CD4-positive, alpha-beta memory T cell (primary cell): ENCODE measurements at regions not wholly inside any gene's neighbourhood (a gene's known extent, or its start where the extent isn't known, plus 50 kb on each side); places are given as distances from the start of the nearest gene placed in this dataset.

Source experiments
- CTCF ChIA-PET: fragments of 350-600 bp; sonication (Branson Sonifier 250); formaldehyde crosslinking; loops from one replicate; lab custom pipeline; 2021; ENCODE audit warnings: inconsistent platforms; ENCODE audit not compliant: partially characterized antibody; lab: Charles Lee
- POLR2A ChIA-PET: fragments of 350-600 bp; sonication (Branson Sonifier 250); formaldehyde crosslinking; loops from one replicate; lab custom pipeline; 2021; ENCODE audit not compliant: partially characterized antibody; lab: Charles Lee
- DNase-seq, 5 donors: peaks; one replicate each; pipeline versions ENCODE4 v3.0.0 to v3.0.0-alpha.2; 2020 to 2022; ENCODE audit warnings: mixed read lengths in 1 of 5
- H3K27ac ChIP-seq: one replicate; pipeline ENCODE4 v1.7.0; 2013; ENCODE audit warnings: low read depth, low read length
- H3K27me3 ChIP-seq: 2 replicates; pipeline ENCODE4 v1.7.0; 2013; ENCODE audit warnings: mild to moderate bottlenecking, low read length, moderate library complexity; ENCODE audit not compliant: insufficient read depth
- H3K36me3 ChIP-seq: 2 replicates; pipeline ENCODE4 v1.7.0; 2013; ENCODE audit warnings: mild to moderate bottlenecking, low read length, moderate library complexity; ENCODE audit not compliant: insufficient read depth
- H3K4me1 ChIP-seq: 2 replicates; pipeline ENCODE4 v1.7.0; 2013; ENCODE audit warnings: mild to moderate bottlenecking, low read length, moderate library complexity; ENCODE audit not compliant: insufficient read depth
- H3K4me3 ChIP-seq, 2 donors: one replicate each; pipeline ENCODE4 v1.7.0; 2013; ENCODE audit warnings: low read length in 2 of 2, mild to moderate bottlenecking in 1 of 2
- H3K9me3 ChIP-seq, 2 donors: one replicate each; pipeline ENCODE4 v1.7.0; 2013; ENCODE audit warnings: low read length in 2 of 2, control low read depth in 1 of 2; ENCODE audit not compliant: control insufficient read depth in 1 of 2
- H3K27ac Mint-ChIP-seq, 7 donors: one replicate each; pipeline ENCODE4 v1.8.0; 2020 to 2021; ENCODE audit warnings: mixed read lengths in 7 of 7, mild to moderate bottlenecking in 6 of 7, inconsistent platforms in 3 of 7, moderate library complexity in 3 of 7
- H3K27me3 Mint-ChIP-seq, 2 donors: one replicate each; pipeline ENCODE4 v1.8.0; 2020 to 2021; ENCODE audit warnings: mixed read lengths in 2 of 2
- H3K36me3 Mint-ChIP-seq, 2 donors: one replicate each; pipeline ENCODE4 v1.8.0; 2020 to 2021; ENCODE audit warnings: mixed read lengths in 2 of 2, inconsistent platforms in 1 of 2, mild to moderate bottlenecking in 1 of 2
- H3K4me1 Mint-ChIP-seq, 4 donors: one replicate each; pipeline ENCODE4 v1.8.0; 2020 to 2021; ENCODE audit warnings: mixed read lengths in 4 of 4, mild to moderate bottlenecking in 1 of 4
- H3K4me3 Mint-ChIP-seq, 8 donors: one replicate each; pipeline ENCODE4 v1.8.0; 2020 to 2021; ENCODE audit warnings: mixed read lengths in 8 of 8, mild to moderate bottlenecking in 7 of 8, moderate library complexity in 6 of 8, inconsistent platforms in 3 of 8
- H3K9me3 Mint-ChIP-seq, 8 donors: one replicate each; pipeline ENCODE4 v1.8.0; 2020 to 2021; ENCODE audit warnings: mixed read lengths in 8 of 8, mild to moderate bottlenecking in 5 of 8, inconsistent platforms in 3 of 8, moderate library complexity in 1 of 8
- intact Hi-C: fragments of 100-400 bp; cut with micrococcal nuclease; formaldehyde crosslinking; loops from one replicate; pipeline ENCODE4 v1.15.1; 2023

DNA sequence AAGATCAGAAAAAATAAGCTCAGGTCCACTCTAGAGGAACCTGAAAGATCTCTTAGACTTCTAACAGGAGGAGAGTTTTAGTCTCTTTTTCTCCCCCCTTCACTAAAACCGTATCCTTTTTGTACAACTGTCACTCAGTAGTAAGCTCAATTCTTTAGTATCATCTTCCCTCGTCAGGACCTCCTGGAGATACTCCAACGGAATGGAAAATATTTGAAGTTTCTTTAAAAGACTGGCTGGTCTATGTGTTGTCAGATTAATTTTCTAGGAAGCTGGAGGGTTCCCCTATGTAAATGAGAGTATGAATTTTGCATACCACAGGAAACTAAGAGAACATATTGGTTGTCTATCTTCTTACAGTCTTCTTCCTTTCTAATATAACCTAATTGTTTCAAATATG is 747.7 kb upstream of the CBLB start:
- CTCF ChIA-PET = no interaction called here
- no peak for DNase-seq
- peaks cover 2 to 16% (median 9%) of the 10 kb centered on the region in 8 donors for H3K9me3 Mint-ChIP-seq
- H3K4me3 Mint-ChIP-seq = no peak overlapping the region
- H3K27ac Mint-ChIP-seq = no peak overlapping the region
- no peaks in the 10 kb centered on the region for H3K27me3 Mint-ChIP-seq
- H3K36me3 Mint-ChIP-seq = peaks cover 0 to 4% of the 10 kb centered on the region in 2 donors
- Histone ChIP-seq H3K27me3 (no peaks in the 10 kb centered on the region), H3K4me1 (no peaks in the 10 kb centered on the region), H3K4me3 (no peak overlapping the region), H3K9me3 (no peaks in the 10 kb centered on the region), H3K27ac (no peak overlapping the region), H3K36me3 (no peaks in the 10 kb centered on the region)
- H3K4me1 Mint-ChIP-seq = no peaks in the 10 kb centered on the region
- POLR2A ChIA-PET = no interaction called here
- intact Hi-C loops = no loop called here

DNA sequence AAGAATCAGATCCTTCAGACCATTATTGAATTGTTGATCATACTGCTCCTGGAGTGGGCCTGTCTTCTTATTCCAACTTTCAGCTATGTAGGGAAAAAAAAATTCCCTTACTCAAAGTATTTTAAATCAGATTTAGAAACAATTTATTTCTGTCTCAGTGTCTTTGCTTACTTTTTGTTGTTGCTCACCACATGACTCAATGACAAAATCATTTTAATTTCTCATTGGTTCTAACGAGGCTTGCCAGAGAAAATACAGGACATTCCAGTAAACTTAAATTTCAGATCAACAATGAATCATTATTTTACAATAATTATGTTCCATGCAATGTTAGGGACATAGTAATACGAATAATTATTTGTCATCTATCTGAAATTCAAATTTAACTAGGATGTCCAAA is 748.5 kb upstream of the CBLB start:
- H3K4me1 Mint-ChIP-seq = no peaks in the 10 kb centered on the region
- H3K9me3 ChIP-seq = no peaks in the 10 kb centered on the region

DNA sequence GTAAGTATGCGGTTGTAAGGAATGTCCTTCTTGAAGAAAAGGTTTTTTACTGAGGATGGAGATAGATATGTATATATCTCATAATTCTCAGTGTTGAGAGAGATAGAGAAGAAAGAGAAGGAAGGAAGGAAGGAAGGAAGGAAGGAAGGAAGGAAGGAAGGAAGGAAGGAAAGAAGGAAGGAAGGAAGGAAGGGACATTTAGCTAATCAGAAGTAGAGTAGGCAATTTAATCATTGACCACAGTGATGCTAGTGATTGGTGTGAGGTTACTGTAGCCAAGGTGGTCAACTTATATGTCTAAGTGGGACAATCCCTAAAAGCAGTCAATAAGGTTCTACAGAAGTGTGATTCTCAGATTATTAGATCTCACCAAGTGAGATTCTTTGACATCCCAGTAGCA is 751.8 kb upstream of the CBLB start:
- peaks cover 3 to 21% (median 11%) of the 10 kb centered on the region in 8 donors for H3K9me3 Mint-ChIP-seq
- DNase-seq = no peak
- no peak overlapping the region for H3K27ac Mint-ChIP-seq
- intact Hi-C loops = no loop called here
- H3K9me3 ChIP-seq = no peaks in the 10 kb centered on the region
- no peaks in the 10 kb centered on the region for H3K4me1 Mint-ChIP-seq
- no peaks in the 10 kb centered on the region for H3K36me3 ChIP-seq
- no peaks in the 10 kb centered on the region for H3K27me3 Mint-ChIP-seq
- no peak overlapping the region for H3K27ac ChIP-seq
- H3K4me3 ChIP-seq = no peak overlapping the region
- H3K27me3 ChIP-seq = no peaks in the 10 kb centered on the region
- peaks cover 2 to 4% of the 10 kb centered on the region in 2 donors for H3K36me3 Mint-ChIP-seq
- H3K4me3 Mint-ChIP-seq = no peak overlapping the region
- H3K4me1 ChIP-seq = no peaks in the 10 kb centered on the region
- POLR2A ChIA-PET = no interaction called here
- CTCF ChIA-PET = no interaction called here

More for the DNA sequence above, 748.5 kb upstream of the CBLB start:
- no peak overlapping the region for H3K4me3 ChIP-seq
- intact Hi-C loops = no loop called here
- H3K27ac ChIP-seq = no peak overlapping the region
- Mint-ChIP-seq H3K9me3 (peaks cover 2 to 19% (median 11%) of the 10 kb centered on the region in 8 donors), H3K4me3 (no peak overlapping the region), H3K27ac (no peak overlapping the region), H3K36me3 (peaks cover 0 to 4% of the 10 kb centered on the region in 2 donors), H3K27me3 (no peaks in the 10 kb centered on the region)
- no peak for DNase-seq
- no peaks in the 10 kb centered on the region for H3K4me1 ChIP-seq
- H3K27me3 ChIP-seq = no peaks in the 10 kb centered on the region
- H3K36me3 ChIP-seq = no peaks in the 10 kb centered on the region
- ChIA-PET POLR2A (no interaction called here), CTCF (interaction anchor here (2.3 kb wide), 1 partner anchor 8 kb away, joined by 11 read pairs; no protein-coding TSS in a partner anchor)

DNA sequence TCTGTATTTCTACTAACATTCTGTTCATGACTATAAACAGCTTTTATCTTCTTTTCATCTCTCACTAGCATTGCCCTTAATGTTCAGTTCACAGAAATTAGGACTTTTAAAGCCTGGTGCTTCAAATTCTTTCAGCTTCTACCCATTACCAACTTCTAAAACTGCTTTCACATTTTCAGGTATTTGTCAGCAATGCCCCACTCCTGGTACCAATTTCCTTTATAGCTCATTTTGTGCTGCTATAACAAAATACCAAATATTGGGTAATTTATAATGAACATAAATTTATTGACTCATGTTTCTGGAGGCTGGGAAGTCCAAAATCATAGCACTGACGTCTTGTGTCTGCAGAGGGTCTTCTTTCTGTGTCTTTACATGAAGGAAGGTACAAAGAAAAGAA is 753.1 kb upstream of the CCDC54 start:
- Mint-ChIP-seq H3K36me3 (peaks cover 2 to 4% of the 10 kb centered on the region in 2 donors), H3K4me3 (no peak overlapping the region), H3K27ac (no peak overlapping the region), H3K4me1 (no peaks in the 10 kb centered on the region), H3K27me3 (peaks cover 0 to 1% of the 10 kb centered on the region in 2 donors), H3K9me3 (peaks cover 3 to 21% (median 11%) of the 10 kb centered on the region in 8 donors)
- intact Hi-C loops = no loop called here
- no peak overlapping the region for H3K27ac ChIP-seq
- no peaks in the 10 kb centered on the region for H3K9me3 ChIP-seq
- H3K4me1 ChIP-seq = no peaks in the 10 kb centered on the region
- ChIA-PET CTCF (interaction anchor here (0.8 kb wide), 1 partner anchor 14 kb away, joined by 3 read pairs; no protein-coding TSS in a partner anchor), POLR2A (no interaction called here)
- H3K36me3 ChIP-seq = no peaks in the 10 kb centered on the region
- no peaks in the 10 kb centered on the region for H3K27me3 ChIP-seq
- H3K4me3 ChIP-seq = no peak overlapping the region
- DNase-seq = no peak

DNA sequence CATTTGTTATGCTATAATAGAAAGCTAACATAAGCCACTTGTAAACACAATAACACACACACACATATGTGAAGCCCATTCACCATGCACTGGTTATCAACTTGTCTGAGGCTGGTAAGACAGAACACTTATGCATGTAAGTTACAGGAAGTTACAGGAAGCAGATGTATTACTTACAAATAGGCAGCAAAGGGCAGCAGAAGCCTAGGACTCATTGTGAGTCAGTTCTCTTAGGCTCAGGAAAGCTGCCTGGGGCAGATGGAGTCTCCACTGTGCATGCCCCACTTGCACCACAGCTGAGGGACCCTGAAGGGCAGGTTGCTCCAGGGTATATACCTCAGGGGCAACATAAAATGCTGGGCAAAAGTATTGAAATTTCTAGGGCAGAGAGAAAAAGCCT is 748.8 kb upstream of the CCDC54 start:
- no peaks in the 10 kb centered on the region for H3K4me1 Mint-ChIP-seq
- peaks cover 2 to 17% (median 10%) of the 10 kb centered on the region in 8 donors for H3K9me3 Mint-ChIP-seq
- DNase-seq = no peak
- H3K4me3 Mint-ChIP-seq = no peak overlapping the region
- H3K27me3 ChIP-seq = no peaks in the 10 kb centered on the region
- no peak overlapping the region for H3K4me3 ChIP-seq
- no peaks in the 10 kb centered on the region for H3K36me3 ChIP-seq
- no peaks in the 10 kb centered on the region for H3K4me1 ChIP-seq
- intact Hi-C loops = no loop called here
- ChIA-PET CTCF (no interaction called here), POLR2A (no interaction called here)
- peaks cover 2 to 4% of the 10 kb centered on the region in 2 donors for H3K36me3 Mint-ChIP-seq
- H3K27ac Mint-ChIP-seq = no peak overlapping the region
- H3K27me3 Mint-ChIP-seq = peaks cover 0 to 7% of the 10 kb centered on the region in 2 donors
- no peak overlapping the region for H3K27ac ChIP-seq
- H3K9me3 ChIP-seq = no peaks in the 10 kb centered on the region

DNA sequence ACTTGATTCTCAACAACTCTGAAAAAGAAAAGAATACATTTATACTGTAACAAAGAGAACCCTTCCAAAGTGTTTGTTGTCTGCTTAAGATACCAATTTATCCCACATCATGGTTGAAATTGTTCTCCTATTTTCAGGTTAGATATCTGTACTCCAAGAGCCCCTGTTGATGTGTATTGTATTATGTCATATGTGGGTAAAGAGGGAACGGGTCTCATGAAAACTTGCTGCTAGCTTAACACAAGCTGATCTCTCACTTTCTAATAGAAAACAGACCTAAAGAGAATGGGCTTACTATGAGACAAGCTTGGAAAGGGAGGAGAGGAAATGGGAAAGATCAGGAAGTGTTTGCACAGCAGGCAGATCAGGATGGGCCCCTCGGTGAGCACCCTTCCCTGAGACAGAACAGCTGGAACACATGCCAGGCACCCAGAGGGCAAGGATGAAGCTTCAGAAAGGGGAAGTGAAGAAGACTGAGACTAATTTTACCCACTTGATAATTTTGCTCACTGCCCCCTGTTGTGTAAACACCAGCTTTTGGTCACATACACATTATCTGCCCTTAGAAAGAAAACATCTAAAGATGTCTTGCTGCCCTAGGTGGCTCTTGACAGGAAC is 747.9 kb upstream of the CCDC54 start:
- Histone ChIP-seq H3K4me1 (no peaks in the 10 kb centered on the region), H3K27ac (no peak overlapping the region), H3K27me3 (no peaks in the 10 kb centered on the region), H3K4me3 (no peak overlapping the region), H3K36me3 (no peaks in the 10 kb centered on the region), H3K9me3 (no peaks in the 10 kb centered on the region)
- no peak for DNase-seq
- Mint-ChIP-seq H3K9me3 (peaks cover 2 to 8% (median 3%) of the 10 kb centered on the region in 8 donors), H3K4me3 (no peak overlapping the region), H3K27me3 (peaks cover 0 to 7% of the 10 kb centered on the region in 2 donors), H3K27ac (no peak overlapping the region), H3K4me1 (no peaks in the 10 kb centered on the region), H3K36me3 (no peaks in the 10 kb centered on the region)
- CTCF ChIA-PET = interaction anchor here (1.1 kb wide), 1 partner anchor 20 kb away, joined by 3 read pairs; no protein-coding TSS in a partner anchor
- POLR2A ChIA-PET = no interaction called here
- intact Hi-C loops = no loop called here

DNA sequence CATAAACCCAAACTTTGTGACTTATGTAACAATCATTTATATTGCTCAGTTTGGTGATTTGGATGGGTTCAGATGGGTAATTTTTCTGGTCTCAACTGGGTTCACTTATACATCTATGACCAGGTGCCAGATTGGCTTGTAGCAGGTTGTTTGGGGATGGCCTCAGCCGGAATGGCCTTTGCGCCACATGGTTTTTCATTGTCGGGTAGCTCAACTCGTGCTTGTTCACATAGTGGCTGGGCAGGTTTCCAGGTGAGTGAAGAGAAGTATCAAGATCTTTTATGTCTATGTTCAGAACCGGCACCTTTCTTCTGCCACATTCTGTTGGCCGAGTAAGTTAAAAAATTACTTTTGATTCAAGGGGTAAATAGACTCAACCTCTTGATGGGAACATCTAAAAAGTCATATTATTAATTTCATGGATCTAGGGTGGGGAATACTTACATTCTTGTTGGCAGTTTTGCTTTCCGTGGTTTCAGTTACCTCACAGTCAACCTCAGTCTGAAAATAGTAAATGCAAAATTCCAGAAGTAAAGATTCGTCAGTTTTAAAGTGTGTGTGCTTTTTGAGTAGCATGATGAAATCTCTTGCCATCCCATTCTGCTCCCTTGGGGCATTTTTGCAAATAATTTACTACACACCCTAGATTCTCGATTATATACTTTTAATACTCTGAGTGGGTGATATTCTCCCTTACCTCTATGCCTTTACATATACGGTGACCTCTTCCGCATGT is 745.7 kb upstream of the CCDC54 start:
- Mint-ChIP-seq H3K4me1 (no peaks in the 10 kb centered on the region), H3K9me3 (peaks cover 0 to 2% (median 0%) of the 10 kb centered on the region in 8 donors), H3K27me3 (peaks cover 0 to 6% of the 10 kb centered on the region in 2 donors), H3K27ac (no peak overlapping the region), H3K36me3 (no peaks in the 10 kb centered on the region), H3K4me3 (no peak overlapping the region)
- Histone ChIP-seq H3K36me3 (no peaks in the 10 kb centered on the region), H3K4me3 (no peak overlapping the region), H3K27me3 (no peaks in the 10 kb centered on the region), H3K9me3 (no peaks in the 10 kb centered on the region), H3K27ac (no peak overlapping the region), H3K4me1 (no peaks in the 10 kb centered on the region)
- ChIA-PET CTCF (no interaction called here), POLR2A (no interaction called here)
- intact Hi-C loops = no loop called here
- no peak for DNase-seq
